AG09309 (cell line): ENCODE measurements at regions not wholly inside any gene's neighbourhood (a gene's known extent, or its start where the extent isn't known, plus 50 kb on each side); places are given as distances from the start of the nearest gene placed in this dataset.

Experiments used
- DNase-seq: peaks from one replicate; pipeline ENCODE4 v3.0.0-alpha.2; 2010; ENCODE audit warnings: low read depth
- H3K4me3 ChIP-seq: 2 replicates; pipeline ENCODE4 v1.5.1; 2011; ENCODE audit warnings: mild to moderate bottlenecking, low read depth, low read length, moderate library complexity; ENCODE audit not compliant: control insufficient read depth
- TF ChIP-seq, protein P1 (sequence below): IDR thresholded peaks from 2 replicates; pipeline ENCODE4 v1.5.1; 2011; ENCODE audit warnings: mild to moderate bottlenecking, low read depth, low read length, inconsistent platforms; ENCODE audit not compliant: insufficient read depth, control insufficient read depth; ENCODE audit errors: missing control alignments

DNA sequence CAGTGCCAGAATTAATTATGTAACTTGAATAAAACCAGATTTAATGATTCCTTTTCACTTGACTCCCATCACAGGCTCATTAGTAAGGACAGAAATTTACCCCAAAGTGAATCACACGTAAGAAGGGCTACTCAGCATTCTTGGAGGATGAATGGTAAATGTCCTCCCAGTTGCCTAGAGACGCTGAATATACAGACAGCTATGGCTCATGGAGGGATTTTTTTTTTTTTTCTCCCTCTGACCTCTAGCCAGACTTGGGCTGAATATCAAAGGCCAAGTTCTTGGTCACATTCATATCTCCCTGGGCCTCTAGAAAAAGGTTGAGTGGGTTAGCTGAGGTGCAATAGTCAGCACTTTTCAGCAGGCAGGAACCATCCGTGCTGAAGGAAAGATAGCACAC is 77.5 kb downstream of the PHLDA1 start:
- no peak overlapping the region for H3K4me3 ChIP-seq
- DNase-seq, result peak; percentile 92
- TF ChIP-seq, protein P1, sequence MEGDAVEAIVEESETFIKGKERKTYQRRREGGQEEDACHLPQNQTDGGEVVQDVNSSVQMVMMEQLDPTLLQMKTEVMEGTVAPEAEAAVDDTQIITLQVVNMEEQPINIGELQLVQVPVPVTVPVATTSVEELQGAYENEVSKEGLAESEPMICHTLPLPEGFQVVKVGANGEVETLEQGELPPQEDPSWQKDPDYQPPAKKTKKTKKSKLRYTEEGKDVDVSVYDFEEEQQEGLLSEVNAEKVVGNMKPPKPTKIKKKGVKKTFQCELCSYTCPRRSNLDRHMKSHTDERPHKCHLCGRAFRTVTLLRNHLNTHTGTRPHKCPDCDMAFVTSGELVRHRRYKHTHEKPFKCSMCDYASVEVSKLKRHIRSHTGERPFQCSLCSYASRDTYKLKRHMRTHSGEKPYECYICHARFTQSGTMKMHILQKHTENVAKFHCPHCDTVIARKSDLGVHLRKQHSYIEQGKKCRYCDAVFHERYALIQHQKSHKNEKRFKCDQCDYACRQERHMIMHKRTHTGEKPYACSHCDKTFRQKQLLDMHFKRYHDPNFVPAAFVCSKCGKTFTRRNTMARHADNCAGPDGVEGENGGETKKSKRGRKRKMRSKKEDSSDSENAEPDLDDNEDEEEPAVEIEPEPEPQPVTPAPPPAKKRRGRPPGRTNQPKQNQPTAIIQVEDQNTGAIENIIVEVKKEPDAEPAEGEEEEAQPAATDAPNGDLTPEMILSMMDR, result no peak

DNA sequence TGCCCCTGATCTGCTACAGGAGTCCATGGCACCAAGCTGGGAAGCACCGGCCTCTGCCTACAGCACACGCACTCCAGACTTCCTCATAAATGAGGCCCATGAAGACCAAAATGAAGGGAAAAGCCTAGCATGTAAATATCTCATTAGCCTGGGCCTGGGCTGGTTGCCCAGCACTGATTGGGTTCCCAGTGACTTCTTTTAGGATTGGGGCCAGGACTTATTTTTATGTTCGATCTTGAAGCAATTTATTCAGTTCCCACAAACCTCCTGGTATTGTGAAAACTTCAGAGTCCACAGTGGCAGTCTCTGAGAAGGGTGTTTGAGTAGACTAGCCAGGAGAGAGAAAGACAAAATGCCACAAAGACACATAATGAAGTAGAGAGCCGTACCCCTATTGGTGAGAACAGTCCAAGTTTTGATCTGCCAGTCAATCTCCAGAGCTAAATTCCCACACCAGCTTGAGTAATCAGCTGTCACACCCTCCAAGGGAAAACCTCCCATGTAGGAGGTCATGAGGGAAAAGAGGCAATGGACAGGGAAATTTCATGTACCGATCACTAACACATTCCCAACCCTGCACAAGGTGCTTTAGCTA is 78.2 kb downstream of the PHLDA1 start:
- TF ChIP-seq, protein P1, result no peak
- H3K4me3 ChIP-seq, result no peak overlapping the region
- peak; percentile 66 for DNase-seq

DNA sequence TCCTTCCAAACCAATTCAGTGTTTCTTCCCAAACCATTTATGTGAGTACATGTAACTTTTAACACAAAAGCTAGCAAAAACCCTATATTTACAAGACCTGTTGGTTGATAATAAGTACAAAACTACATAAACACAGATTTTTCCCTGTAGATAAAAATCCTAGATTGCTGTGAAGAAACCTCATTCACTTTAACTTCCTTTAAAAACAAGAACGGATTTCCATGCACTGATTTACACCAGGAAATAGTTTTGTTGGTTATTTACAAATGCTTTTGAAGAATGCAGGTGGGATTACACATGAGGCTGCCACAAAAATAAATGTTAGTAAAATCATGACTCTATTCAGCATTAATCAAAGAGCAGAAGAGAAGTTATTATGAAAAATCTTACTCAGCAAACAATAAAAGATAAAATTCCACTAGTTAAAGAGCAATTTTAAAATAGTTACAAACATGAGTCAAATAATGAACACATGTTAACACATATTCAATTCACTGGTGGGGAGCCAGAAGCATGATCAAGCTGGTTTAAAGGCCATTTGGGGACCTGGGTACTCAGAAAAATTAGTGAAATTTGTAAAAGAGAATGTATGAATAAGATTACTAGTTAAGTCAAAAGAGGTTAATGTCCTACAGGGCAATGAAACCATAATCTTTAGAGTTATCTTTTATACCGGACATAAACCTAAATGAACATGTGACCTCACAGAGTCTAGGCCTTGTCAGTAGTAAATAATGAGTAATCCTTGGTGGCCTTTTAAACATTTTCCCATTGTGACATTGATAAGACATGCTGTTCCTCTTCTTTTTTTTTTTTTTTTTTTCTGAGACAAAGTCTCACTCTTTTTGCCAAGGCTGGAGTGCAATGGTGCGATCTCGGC is 79.9 kb downstream of the PHLDA1 start:
- TF ChIP-seq, protein P1, result no peak
- DNase-seq, result peak; percentile 21
- H3K4me3 ChIP-seq, result no peak overlapping the region

DNA sequence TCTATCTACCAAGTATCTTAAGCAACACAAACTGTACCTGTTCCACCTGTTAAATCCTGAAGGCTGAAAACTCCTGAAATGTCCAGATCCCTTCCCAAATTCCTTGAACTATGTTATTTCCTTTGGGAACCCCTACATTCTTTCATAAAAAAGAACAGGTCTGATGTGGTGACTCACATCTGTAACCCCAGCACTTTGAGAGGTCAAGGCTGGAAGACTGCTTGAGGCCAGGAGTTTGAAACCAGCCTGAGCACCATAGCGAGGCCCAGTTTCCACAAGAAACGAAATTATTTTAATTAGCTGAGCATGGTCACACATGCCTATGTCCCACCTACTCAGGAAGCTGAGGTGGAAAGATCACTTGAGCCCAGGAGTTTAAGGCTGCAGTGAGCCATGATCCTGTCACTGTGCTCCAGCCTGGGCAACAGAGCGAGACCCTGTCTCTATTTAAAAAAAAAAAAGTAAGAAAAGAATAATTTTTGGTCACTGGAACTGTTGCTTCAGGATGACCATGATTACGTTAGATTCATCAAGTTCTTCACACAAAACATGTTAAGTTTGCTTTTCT is 84.3 kb downstream of the PHLDA1 start:
- TF ChIP-seq, protein P1, result no peak
- H3K4me3 ChIP-seq, result no peak overlapping the region
- DNase-seq, result no peak

DNA sequence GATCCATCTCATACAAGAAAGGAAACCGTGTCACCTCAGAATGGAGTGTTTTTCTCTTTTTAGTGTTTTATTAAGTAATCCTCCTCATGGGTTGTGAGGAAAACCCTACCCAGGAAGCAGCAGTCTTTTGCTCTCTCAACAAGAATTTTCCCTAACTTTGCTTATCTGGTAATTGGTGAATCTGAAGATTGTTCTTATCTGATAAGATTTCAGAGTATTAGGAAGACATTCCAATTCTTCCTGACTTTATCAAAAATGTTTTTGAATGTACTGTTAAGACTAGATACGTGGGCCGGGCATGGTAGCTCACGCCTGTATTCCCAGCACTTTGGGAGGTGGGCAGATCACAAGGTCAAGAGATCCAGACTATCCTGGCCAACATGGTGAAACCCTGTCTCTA is 86.0 kb downstream of the PHLDA1 start:
- DNase-seq, result no peak
- H3K4me3 ChIP-seq, result no peak overlapping the region
- TF ChIP-seq, protein P1, result no peak

DNA sequence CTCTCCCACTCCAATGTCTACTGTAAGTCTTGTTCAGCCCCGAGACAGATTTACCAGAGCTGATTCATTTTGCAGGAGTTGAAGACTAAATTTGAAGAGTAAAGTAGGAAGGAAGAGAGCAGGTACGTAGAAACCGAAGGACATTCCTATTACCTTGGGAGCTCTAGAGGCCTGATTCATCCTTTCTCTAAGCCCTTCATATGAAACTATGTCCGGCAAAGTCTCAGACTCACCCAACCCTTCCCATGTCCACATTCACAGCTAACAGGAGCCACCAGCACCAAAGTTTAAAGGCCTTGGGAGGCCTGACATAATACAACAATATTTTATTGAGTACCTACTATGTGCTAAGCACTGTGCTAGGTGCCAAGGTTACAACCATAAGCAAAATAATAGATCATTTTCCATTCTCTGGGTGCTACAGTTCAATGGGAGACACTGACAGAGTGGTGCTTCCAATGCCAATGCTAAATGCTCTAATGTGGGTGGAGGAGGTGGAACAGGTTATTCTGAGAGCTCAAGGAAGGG is 86.6 kb downstream of the PHLDA1 start:
- TF ChIP-seq, protein P1, result no peak
- no peak for DNase-seq
- no peak overlapping the region for H3K4me3 ChIP-seq
